GM21723 (cell line): ENCODE measurements at regions not wholly inside any gene's neighbourhood (a gene's known extent, or its start where the extent isn't known, plus 50 kb on each side); places are given as distances from the start of the nearest gene placed in this dataset.
"Not testable (repeated sequence)": the region's sequence is repeated elsewhere in the genome, so short reads cannot be mapped to it uniquely, and the experiment has no call there.

Experiments used
- ATAC-seq: cut with Tn5 transposase; IDR thresholded peaks from one replicate; pipeline ENCODE4 v1.9.1; 2021; ENCODE audit warnings: mild to moderate bottlenecking, moderate library complexity; ENCODE audit not compliant: unreplicated experiment

GRCh38 chr10:9158675-9159074 is 1104.2 kb downstream of the GATA3 start:
- ATAC-seq, result no peak

GRCh38 chr10:9160275-9160674 is 1105.8 kb downstream of the GATA3 start:
- ATAC-seq, result no peak

- no peak for ATAC-seq
Observed at GRCh38 chr10:9163699-9164098, 1109.2 kb downstream of the GATA3 start.

- no peak for ATAC-seq
Observed at GRCh38 chr10:9166770-9167169, 1112.3 kb downstream of the GATA3 start.

GRCh38 chr10:9172276-9172675 is 1117.8 kb downstream of the GATA3 start:
- ATAC-seq, result no peak

- no peak for ATAC-seq
Observed at GRCh38 chr10:9175200-9175599, 1120.7 kb downstream of the GATA3 start.

GRCh38 chr10:9183197-9183880 is 1128.9 kb downstream of the GATA3 start:
- ATAC-seq, result not testable (repeated sequence)

- no peak for ATAC-seq
Observed at GRCh38 chr10:9188022-9188810, 1133.7 kb downstream of the GATA3 start.

- no peak for ATAC-seq
Observed at GRCh38 chr10:9189448-9189847, 1135.0 kb downstream of the GATA3 start.

GRCh38 chr10:9193120-9193519 is 1138.6 kb downstream of the GATA3 start:
- ATAC-seq, result no peak

- ATAC-seq, result no peak
Observed at GRCh38 chr10:9195385-9195784, 1140.9 kb downstream of the GATA3 start.

GRCh38 chr10:9198611-9199010 is 1144.1 kb downstream of the GATA3 start:
- ATAC-seq, result no peak

- no peak for ATAC-seq
Observed at GRCh38 chr10:9205558-9205957, 1151.1 kb downstream of the GATA3 start.

GRCh38 chr10:9209105-9209798 is 1154.8 kb downstream of the GATA3 start:
- peak; percentile 87 for ATAC-seq

- ATAC-seq, result no peak
Observed at GRCh38 chr10:9211228-9211627, 1156.7 kb downstream of the GATA3 start.

GRCh38 chr10:9214618-9215017 is 1160.1 kb downstream of the GATA3 start:
- ATAC-seq, result no peak

GRCh38 chr10:9215121-9215520 is 1160.6 kb downstream of the GATA3 start:
- ATAC-seq, result no peak

GRCh38 chr10:9219860-9220259 is 1165.4 kb downstream of the GATA3 start:
- ATAC-seq, result no peak

- no peak for ATAC-seq
Observed at GRCh38 chr10:9222917-9223316, 1168.4 kb downstream of the GATA3 start.

- no peak for ATAC-seq
Observed at GRCh38 chr10:9227679-9228365, 1173.3 kb downstream of the GATA3 start.

GRCh38 chr10:9228771-9229170 is 1174.3 kb downstream of the GATA3 start:
- no peak for ATAC-seq
